ENCODE measurements at regions not wholly inside any gene's neighbourhood (a gene's known extent, or its start where the extent isn't known, plus 50 kb on each side); places are given as distances from the start of the nearest gene placed in this dataset.
"Not testable (repeated sequence)": the region's sequence is repeated elsewhere in the genome, so short reads cannot be mapped to it uniquely, and the experiment has no call there.

GRCh38 chr14:58765843-58766242, 128.1 kb downstream of the DACT1 start:
- Histone ChIP-seq H3K4me2 (peak overlapping the region; percentile 84), H3K4me3 (peak overlapping the region; percentile 37)

DNA sequence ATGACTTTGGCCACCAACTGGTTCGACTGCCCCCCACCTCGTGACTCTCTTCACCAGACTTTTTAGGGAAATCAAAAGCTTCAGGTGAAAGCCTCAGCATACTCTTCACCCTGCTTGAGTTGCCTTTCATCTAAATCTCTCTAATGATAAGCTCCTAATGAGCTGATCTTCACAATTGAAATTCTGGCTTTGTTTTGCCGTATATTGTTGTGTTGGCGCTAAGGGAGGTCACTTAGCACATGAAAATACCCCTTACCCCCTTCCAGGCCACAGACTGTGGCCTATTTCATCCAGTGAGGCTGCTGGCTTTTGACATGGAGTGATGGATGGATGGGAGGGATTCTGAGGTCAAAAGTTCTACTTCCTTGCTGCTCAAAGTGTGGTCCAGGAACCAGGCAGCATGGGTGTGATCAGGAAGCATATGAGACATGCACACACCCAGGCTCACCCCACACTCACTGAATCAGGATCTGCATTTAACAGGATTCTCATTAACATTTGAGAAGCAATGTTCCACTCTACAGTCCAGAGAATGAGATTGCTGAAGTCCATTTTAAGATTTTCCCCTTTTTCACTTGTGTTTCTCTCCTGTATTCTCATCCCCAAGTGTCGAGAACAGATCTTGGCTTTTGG, 131.4 kb downstream of the DACT1 start:
- H3K9me3 ChIP-seq = no peaks in the 10 kb centered on the region
- H3K9ac ChIP-seq = no peak overlapping the region
- H3K27me3 ChIP-seq = no peaks in the 10 kb centered on the region
- no peak for TF ChIP-seq Cebpa-rat (IDR thresholded peaks at IDR 0.05)
- H3K4me1 ChIP-seq = peaks cover 62% of the 10 kb centered on the region
- H3K4me3 ChIP-seq = no peak overlapping the region
- H3K36me3 ChIP-seq = no peaks in the 10 kb centered on the region
- H3K4me2 ChIP-seq = no peak overlapping the region
- H4K20me1 ChIP-seq = no peaks in the 10 kb centered on the region
- no peak overlapping the region for H3K27ac ChIP-seq

More at GRCh38 chr14:58765843-58766242, 128.1 kb downstream of the DACT1 start:
- Histone ChIP-seq H4K20me1 (no peaks in the 10 kb centered on the region), H3K27ac (peak overlapping the region; percentile 88), H3K36me3 (no peaks in the 10 kb centered on the region), H3K4me1 (peaks cover 70% of the 10 kb centered on the region), H3K27me3 (no peaks in the 10 kb centered on the region), H3K9me3 (peaks cover 3% of the 10 kb centered on the region; the same call in 1 of the 2 replicates), H3K9ac (peak overlapping the region; percentile 73)
- no peak for TF ChIP-seq Cebpa-rat (IDR thresholded peaks at IDR 0.05)

- Histone ChIP-seq H3K27ac (no peak overlapping the region), H3K4me1 (peaks cover 60% of the 10 kb centered on the region), H3K4me3 (no peak overlapping the region), H4K20me1 (no peaks in the 10 kb centered on the region), H3K9ac (no peak overlapping the region), H3K36me3 (no peaks in the 10 kb centered on the region), H3K27me3 (no peaks in the 10 kb centered on the region), H3K4me2 (no peak overlapping the region), H3K9me3 (peaks cover 3% of the 10 kb centered on the region; the same call in 1 of the 2 replicates)
- TF ChIP-seq Cebpa-rat (IDR thresholded peaks at IDR 0.05) = no peak
Observed at GRCh38 chr14:58769771-58770170, 132.0 kb downstream of the DACT1 start.

- no peak for TF ChIP-seq Cebpa-rat (IDR thresholded peaks at IDR 0.05)
- Histone ChIP-seq H4K20me1 (no peaks in the 10 kb centered on the region), H3K36me3 (no peaks in the 10 kb centered on the region), H3K4me3 (no peak overlapping the region), H3K4me1 (peaks cover 52% of the 10 kb centered on the region), H3K9ac (no peak overlapping the region), H3K4me2 (no peak overlapping the region), H3K27me3 (no peaks in the 10 kb centered on the region), H3K9me3 (peaks cover 11% of the 10 kb centered on the region), H3K27ac (no peak overlapping the region)
Observed at GRCh38 chr14:58770491-58770982, 132.8 kb downstream of the DACT1 start.

DNA sequence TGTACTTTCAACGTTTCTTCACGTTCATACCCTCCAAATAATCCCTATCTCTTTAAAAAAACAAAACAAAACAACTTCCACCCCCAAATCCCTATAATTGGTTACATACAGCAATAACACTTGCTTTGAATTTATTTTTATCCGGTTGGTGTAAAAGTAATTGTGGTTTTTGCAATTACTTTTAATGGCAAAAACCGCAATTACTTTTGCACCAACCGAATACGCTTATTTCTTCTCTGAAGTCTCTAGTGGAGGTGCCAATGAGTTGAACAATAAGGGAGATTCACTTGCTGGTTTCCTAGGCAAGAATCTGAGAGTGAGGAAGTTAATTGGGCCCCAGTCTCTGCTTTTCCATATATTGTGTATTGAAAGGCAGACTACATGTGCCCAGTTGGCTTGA, 133.3 kb downstream of the DACT1 start:
- Histone ChIP-seq H4K20me1 (no peaks in the 10 kb centered on the region), H3K27ac (no peak overlapping the region), H3K9ac (no peak overlapping the region), H3K27me3 (no peaks in the 10 kb centered on the region), H3K36me3 (no peaks in the 10 kb centered on the region), H3K4me2 (no peak overlapping the region), H3K4me1 (peaks cover 47% of the 10 kb centered on the region), H3K9me3 (peaks cover 14% of the 10 kb centered on the region), H3K4me3 (no peak overlapping the region)
- TF ChIP-seq Cebpa-rat (IDR thresholded peaks at IDR 0.05) = no peak

DNA sequence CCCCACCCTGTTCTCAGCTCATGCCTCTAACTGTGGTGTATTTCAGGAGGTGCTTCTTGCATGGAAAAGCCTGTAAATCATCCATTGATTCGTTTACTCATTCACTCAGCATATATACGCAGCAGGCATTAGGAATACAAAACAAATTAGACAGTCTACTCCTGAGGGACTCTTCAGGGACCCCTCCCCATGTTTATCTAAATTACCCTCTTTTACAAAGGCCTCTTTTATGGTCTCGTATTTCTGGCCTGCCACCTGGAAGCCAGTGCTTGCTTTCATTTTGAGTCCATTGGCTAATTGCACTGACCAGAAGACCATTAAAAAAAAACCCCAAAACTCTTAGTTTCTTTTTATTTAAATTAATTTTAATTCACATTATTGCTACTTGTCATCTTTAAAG, 134.4 kb downstream of the DACT1 start:
- no peak overlapping the region for H3K9ac ChIP-seq
- TF ChIP-seq Cebpa-rat (IDR thresholded peaks at IDR 0.05) = no peak
- H3K9me3 ChIP-seq = peaks cover 14% of the 10 kb centered on the region

DNA sequence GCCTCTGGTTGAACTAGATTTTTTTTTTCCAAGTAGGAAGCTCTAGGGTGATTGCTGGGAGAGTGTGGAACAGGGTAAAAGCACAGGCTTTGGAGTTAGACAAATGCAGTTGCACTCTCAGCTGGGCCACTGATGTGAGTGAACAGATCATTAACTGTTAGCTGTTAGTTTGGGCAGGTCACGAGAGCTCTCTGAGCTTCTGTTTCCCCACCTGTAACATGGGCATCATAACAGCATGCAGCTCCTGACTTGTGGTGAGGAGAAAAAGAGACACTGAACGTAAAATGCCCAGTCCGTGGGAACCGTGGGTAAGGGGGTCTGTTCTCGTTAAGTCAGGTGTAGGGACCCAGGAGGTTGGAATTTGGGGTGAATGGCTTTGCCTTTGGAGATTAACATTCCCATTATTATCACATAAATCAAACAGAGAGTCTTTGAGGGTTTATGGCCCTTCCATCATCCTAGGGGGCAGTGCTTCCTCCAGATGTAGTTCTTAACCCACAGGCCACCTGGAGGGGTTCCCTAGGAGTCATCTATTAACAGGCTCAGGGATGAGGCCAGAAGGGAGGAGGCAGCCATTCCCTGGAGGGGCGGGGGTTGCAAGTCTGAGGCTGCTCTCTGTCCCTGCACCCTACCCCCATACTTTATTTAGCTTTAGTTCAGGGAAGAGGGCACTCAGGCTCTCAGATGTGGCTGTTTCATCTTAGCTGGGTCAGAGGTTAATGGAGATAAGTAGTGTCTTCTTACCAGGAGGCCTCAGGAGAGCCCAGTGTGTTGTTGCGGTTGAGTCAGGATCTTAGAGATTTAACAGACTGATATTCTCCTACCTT, 135.2 kb downstream of the DACT1 start:
- H3K4me2 ChIP-seq = peak overlapping the region; percentile 70
- no peaks in the 10 kb centered on the region for H3K27me3 ChIP-seq
- peaks cover 14% of the 10 kb centered on the region for H3K9me3 ChIP-seq
- H4K20me1 ChIP-seq = no peaks in the 10 kb centered on the region
- H3K4me3 ChIP-seq = no peak overlapping the region
- peak overlapping the region; percentile 58 for H3K27ac ChIP-seq
- no peak for TF ChIP-seq Cebpa-rat (IDR thresholded peaks at IDR 0.05)
- 0 out of 2 replicates have a peak overlapping the region, but pooled peaks have one; percentile 15 for H3K9ac ChIP-seq
- H3K4me1 ChIP-seq = peaks cover 43% of the 10 kb centered on the region
- H3K36me3 ChIP-seq = no peaks in the 10 kb centered on the region

More for the DNA sequence above, 134.4 kb downstream of the DACT1 start:
- Histone ChIP-seq H3K36me3 (no peaks in the 10 kb centered on the region), H3K27ac (no peak overlapping the region), H3K4me2 (no peak overlapping the region), H3K27me3 (no peaks in the 10 kb centered on the region), H4K20me1 (no peaks in the 10 kb centered on the region), H3K4me1 (peaks cover 39% of the 10 kb centered on the region), H3K4me3 (no peak overlapping the region)

DNA sequence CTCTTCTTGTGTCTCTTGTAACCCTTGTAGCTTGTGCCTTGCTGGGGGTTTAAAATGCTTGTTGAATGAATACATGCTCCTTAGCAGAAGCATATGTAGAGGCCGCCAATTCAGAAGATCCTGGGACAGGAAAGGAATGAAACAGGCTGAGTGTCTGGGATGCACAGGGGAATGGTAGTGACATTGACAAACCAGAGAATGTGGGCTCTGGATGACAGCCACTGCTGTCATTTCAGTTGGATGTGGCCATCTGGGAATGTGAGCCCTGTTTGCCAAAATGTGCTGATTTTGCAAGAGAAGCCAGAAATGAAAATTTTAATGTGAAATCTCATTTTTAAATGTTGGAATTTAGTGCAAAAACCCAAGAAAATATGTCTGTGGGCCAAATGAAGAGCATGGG, 136.8 kb downstream of the DACT1 start:
- H3K4me3 ChIP-seq = no peak overlapping the region
- H3K4me2 ChIP-seq = no peak overlapping the region; the same call in 1 of the 2 replicates
- H4K20me1 ChIP-seq = no peaks in the 10 kb centered on the region
- no peaks in the 10 kb centered on the region for H3K27me3 ChIP-seq
- no peaks in the 10 kb centered on the region for H3K36me3 ChIP-seq
- no peak overlapping the region for H3K9ac ChIP-seq
- peaks cover 14% of the 10 kb centered on the region for H3K9me3 ChIP-seq
- H3K4me1 ChIP-seq = peaks cover 38% of the 10 kb centered on the region
- no peak for TF ChIP-seq Cebpa-rat (IDR thresholded peaks at IDR 0.05)
- peak overlapping the region; percentile 58; the same call in 1 of the 2 replicates for H3K27ac ChIP-seq

DNA sequence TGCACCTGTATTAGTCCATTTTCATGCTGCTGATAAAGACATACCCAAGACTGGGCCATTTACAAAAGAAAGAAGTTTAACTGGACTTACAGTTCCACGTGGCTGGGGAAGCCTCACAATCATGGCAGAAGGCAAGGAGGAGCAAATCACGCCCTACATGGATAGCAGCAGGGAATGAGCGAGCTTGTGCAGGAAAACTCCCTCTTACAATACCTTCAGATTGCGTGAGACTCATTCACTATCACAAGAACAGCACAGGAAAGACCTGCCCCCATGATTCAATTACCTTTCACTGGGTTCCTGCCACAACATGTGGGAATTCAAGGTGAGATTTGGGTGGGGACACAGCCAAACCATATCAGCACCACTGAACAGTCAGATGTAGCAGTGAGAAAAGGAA, 137.4 kb downstream of the DACT1 start:
- Histone ChIP-seq H3K9me3 (peaks cover 14% of the 10 kb centered on the region), H3K4me1 (peaks cover 38% of the 10 kb centered on the region)
- H3K36me3 ChIP-seq, H3K4me3 ChIP-seq, H3K4me2 ChIP-seq, H3K27ac ChIP-seq, H3K9ac ChIP-seq, H4K20me1 ChIP-seq, H3K27me3 ChIP-seq: not testable (repeated sequence)

- Histone ChIP-seq H3K9ac (no peak overlapping the region), H3K4me1 (peaks cover 50% of the 10 kb centered on the region), H3K36me3 (no peaks in the 10 kb centered on the region), H3K9me3 (peaks cover 14% of the 10 kb centered on the region), H3K4me3 (no peak overlapping the region), H3K4me2 (no peak overlapping the region), H4K20me1 (no peaks in the 10 kb centered on the region), H3K27me3 (no peaks in the 10 kb centered on the region), H3K27ac (no peak overlapping the region)
- TF ChIP-seq Cebpa-rat (IDR thresholded peaks at IDR 0.05) = no peak
Observed at GRCh38 chr14:58776516-58776915, 138.8 kb downstream of the DACT1 start.
